ENCODE measurements at regions not wholly inside any gene's neighbourhood (a gene's known extent, or its start where the extent isn't known, plus 50 kb on each side); places are given as distances from the start of the nearest gene placed in this dataset.
A peak's percentile ranks its signal among the peaks of the same experiment; 100 is the strongest.

DNA sequence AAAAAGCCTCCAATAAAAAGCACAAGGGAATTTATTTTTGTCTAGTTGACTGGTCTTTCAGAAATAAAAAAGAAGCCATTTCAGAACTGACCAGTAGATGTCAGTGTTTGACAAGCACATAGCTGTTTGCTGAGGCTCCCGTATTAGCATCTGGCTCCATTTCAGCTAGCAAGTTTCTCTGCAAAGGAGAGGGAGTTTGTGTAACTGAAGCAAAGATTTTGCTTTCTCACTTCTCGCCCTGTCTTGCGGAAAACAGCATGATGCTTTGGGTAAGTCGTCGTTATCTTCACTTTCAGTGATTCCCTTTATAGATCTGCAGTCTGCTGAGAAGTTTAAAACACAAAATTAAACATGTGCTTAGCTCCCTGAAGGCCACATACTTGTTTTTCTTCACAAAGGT, 85.5 kb downstream of the CT47B1 start:
- DNase-seq (no peak), ATAC-seq (ENCODE audit: low FRiP score) (peak; percentile 86)
- Histone ChIP-seq H3K36me3 (ENCODE audit: control insufficient read depth in 1 of 2, insufficient read depth in 2 of 2, low read length in 1 of 2) (no peaks in the 10 kb centered on the region), H3K4me3 (ENCODE audit: low read length in 2 of 2) (no peak overlapping the region), H3K27ac (ENCODE audit: low read depth in 1 of 2, low read length in 2 of 2) (no peak overlapping the region), H3K9me3 (ENCODE audit: control insufficient read depth, low read length) (no peaks in the 10 kb centered on the region), H3K4me1 (ENCODE audit: control insufficient read depth in 1 of 2, insufficient read depth in 2 of 2, low read length in 2 of 2) (no peaks in the 10 kb centered on the region), H3K27me3 (ENCODE audit: control insufficient read depth in 1 of 2, insufficient read depth in 2 of 2, low read length in 1 of 2) (no peaks in the 10 kb centered on the region)
- WGBS, 2 donors = 0 to 1% methylated on average over 5 of the region's 5 CpGs
- intact Hi-C loops (cut with DNase I) = no loop called here

DNA sequence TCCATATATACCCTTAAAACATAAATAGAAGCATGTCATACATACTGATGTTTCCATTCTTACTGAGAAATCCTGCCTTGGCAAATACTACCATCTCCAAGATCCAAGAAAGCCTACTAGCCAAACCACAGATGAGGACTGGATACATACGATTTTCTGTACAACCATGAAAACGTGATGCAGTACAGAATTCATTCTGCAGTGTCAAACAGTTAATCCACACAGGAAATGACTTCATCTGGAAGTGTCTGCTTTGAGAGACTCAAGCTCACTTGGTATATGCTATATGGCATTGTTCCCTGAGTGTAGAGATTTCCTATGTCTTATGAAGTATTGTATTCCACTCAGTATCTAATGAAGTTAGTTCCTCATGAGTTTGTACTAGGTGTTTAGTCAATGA, 94.3 kb downstream of the CT47B1 start:
- ATAC-seq (ENCODE audit: low FRiP score) (no peak), DNase-seq (no peak)
- H3K27me3 ChIP-seq (ENCODE audit: control insufficient read depth in 1 of 2, insufficient read depth in 2 of 2, low read length in 1 of 2) = no peaks in the 10 kb centered on the region
- H3K9me3 ChIP-seq (ENCODE audit: control insufficient read depth, low read length) = no peaks in the 10 kb centered on the region
- intact Hi-C loops (cut with DNase I) = no loop called here
- H3K27ac ChIP-seq (ENCODE audit: low read depth in 1 of 2, low read length in 2 of 2) = no peak overlapping the region
- 15 to 19% methylated on average over 2 of the region's 2 CpGs for WGBS, 2 donors
- H3K4me3 ChIP-seq (ENCODE audit: low read length in 2 of 2) = no peak overlapping the region
- H3K4me1 ChIP-seq (ENCODE audit: control insufficient read depth in 1 of 2, insufficient read depth in 2 of 2, low read length in 2 of 2) = no peaks in the 10 kb centered on the region
- H3K36me3 ChIP-seq (ENCODE audit: control insufficient read depth in 1 of 2, insufficient read depth in 2 of 2, low read length in 1 of 2) = no peaks in the 10 kb centered on the region

DNA sequence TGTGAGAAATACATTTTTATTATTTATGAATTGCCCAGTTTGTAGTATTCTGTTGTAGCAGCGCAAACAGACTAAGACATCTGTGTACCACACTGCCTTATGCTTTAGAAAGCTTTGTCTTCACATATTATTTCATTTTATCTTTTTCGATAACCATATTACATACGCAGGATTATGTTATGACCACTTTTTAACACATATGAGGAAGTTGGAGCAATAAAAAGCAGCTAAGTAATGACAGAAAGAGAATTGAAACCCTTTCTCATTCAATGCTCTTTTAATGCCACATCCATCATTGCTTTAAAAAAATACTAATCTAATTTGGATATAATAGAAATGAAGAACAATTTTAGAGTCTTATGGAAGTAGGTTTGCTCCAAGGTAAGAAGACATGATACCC, 99.7 kb downstream of the CT47B1 start:
- H3K4me3 ChIP-seq (ENCODE audit: low read length in 2 of 2) = no peak overlapping the region
- ATAC-seq (ENCODE audit: low FRiP score) (no peak), DNase-seq (no peak)
- H3K9me3 ChIP-seq (ENCODE audit: control insufficient read depth, low read length) = no peaks in the 10 kb centered on the region
- H3K36me3 ChIP-seq (ENCODE audit: control insufficient read depth in 1 of 2, insufficient read depth in 2 of 2, low read length in 1 of 2) = no peaks in the 10 kb centered on the region
- intact Hi-C loops (cut with DNase I) = no loop called here
- no peaks in the 10 kb centered on the region for H3K4me1 ChIP-seq (ENCODE audit: control insufficient read depth in 1 of 2, insufficient read depth in 2 of 2, low read length in 2 of 2)
- H3K27me3 ChIP-seq (ENCODE audit: control insufficient read depth in 1 of 2, insufficient read depth in 2 of 2, low read length in 1 of 2) = no peaks in the 10 kb centered on the region
- H3K27ac ChIP-seq (ENCODE audit: low read depth in 1 of 2, low read length in 2 of 2) = no peak overlapping the region
- WGBS, 2 donors = 78 to 95% methylated on average over 3 of the region's 3 CpGs

DNA sequence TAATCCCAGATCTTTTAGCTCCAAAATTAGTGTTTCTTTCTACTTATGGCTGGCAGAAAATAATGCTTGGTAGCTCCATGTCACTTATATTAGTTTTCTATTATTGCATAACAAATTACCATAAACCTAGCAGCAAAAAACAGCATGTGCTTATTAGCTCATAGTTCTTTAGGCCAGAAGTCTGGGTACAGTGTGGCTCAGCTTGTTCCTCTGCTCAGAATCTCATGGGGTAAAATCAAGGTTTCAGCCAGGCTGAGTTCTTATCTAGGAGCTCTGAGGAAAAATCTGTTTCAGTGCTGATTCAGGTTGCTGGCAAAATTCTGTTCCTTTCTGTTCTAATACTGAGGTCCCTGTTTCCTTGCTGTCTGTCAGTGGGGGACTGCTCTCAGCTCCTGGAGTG, 101.1 kb downstream of the CT47B1 start:
- no peak overlapping the region for H3K27ac ChIP-seq (ENCODE audit: low read depth in 1 of 2, low read length in 2 of 2)
- no peak overlapping the region for H3K4me3 ChIP-seq (ENCODE audit: low read length in 2 of 2)
- no peaks in the 10 kb centered on the region for H3K36me3 ChIP-seq (ENCODE audit: control insufficient read depth in 1 of 2, insufficient read depth in 2 of 2, low read length in 1 of 2)
- intact Hi-C loops (cut with DNase I) = loop anchor here in 1 of 2 donors (5.0 kb wide), 1 partner anchor 267 kb away; no protein-coding TSS in a partner anchor
- DNase-seq (no peak), ATAC-seq (ENCODE audit: low FRiP score) (peak; percentile 57)
- H3K4me1 ChIP-seq (ENCODE audit: control insufficient read depth in 1 of 2, insufficient read depth in 2 of 2, low read length in 2 of 2) = no peaks in the 10 kb centered on the region
- H3K9me3 ChIP-seq (ENCODE audit: control insufficient read depth, low read length) = no peaks in the 10 kb centered on the region
- no peaks in the 10 kb centered on the region for H3K27me3 ChIP-seq (ENCODE audit: control insufficient read depth in 1 of 2, insufficient read depth in 2 of 2, low read length in 1 of 2)

DNA sequence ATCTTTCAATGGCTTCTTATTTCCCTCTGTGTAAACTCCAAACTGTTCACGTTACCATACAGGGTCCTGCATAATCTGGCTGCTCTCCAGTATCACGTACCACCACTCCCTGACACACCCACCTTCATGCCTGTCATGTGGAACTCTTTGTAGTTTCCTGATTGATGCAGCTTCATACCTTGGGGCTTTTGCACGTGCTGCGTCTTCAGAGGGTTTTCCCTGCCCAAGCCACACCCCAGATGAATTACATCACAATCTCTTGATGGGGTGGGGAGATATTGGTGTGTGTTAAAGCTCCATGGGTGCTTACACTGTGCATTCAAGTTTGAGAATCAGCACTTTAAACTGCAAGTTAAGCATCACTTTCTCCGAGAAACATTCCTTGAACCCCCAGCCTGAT, 101.9 kb downstream of the CT47B1 start:
- no peaks in the 10 kb centered on the region for H3K4me1 ChIP-seq (ENCODE audit: control insufficient read depth in 1 of 2, insufficient read depth in 2 of 2, low read length in 2 of 2)
- H3K9me3 ChIP-seq (ENCODE audit: control insufficient read depth, low read length) = no peaks in the 10 kb centered on the region
- DNase-seq (no peak), ATAC-seq (ENCODE audit: low FRiP score) (no peak)
- no peaks in the 10 kb centered on the region for H3K27me3 ChIP-seq (ENCODE audit: control insufficient read depth in 1 of 2, insufficient read depth in 2 of 2, low read length in 1 of 2)
- 43 to 60% methylated on average over 5 of the region's 5 CpGs for WGBS, 2 donors
- no peaks in the 10 kb centered on the region for H3K36me3 ChIP-seq (ENCODE audit: control insufficient read depth in 1 of 2, insufficient read depth in 2 of 2, low read length in 1 of 2)
- no peak overlapping the region for H3K4me3 ChIP-seq (ENCODE audit: low read length in 2 of 2)
- intact Hi-C loops (cut with DNase I) = loop anchor here in 1 of 2 donors (5.0 kb wide), 1 partner anchor 266 kb away; no protein-coding TSS in a partner anchor
- no peak overlapping the region for H3K27ac ChIP-seq (ENCODE audit: low read depth in 1 of 2, low read length in 2 of 2)

DNA sequence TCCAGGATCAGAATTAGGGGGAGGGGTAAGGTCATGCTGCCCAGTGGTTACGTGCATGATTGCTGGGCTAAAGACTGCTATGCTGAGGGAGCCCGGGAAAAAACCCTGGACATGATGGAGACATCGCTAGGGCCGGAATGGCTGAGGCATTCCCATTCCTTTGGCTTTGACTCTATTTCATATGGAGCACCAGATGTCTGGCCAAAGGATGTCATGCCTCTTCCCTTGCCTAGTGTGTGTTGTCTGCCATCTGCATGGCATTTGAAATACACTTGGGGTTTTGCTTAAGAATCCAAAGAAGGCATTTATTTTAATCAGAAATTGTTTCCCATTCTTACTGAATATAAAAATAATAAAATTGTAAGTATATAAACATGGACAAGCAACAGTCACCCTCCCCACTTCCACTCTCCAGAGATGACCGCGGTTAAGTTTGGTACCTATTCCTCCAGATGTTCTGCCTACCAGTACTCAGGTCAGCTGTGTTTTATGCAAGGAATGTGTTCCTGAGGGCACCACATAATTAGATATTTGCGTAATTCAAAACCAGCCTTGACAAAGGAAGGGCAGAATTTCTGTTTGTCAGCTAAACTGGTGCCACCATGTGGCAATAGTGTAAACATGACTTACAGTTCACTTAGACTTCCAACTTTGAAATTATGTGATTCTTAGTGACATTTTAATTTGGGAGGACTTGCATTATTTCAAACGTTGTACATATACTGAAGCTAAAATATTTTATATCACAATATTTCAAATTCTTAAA, 105.9 kb downstream of the CT47B1 start:
- H3K27me3 ChIP-seq (ENCODE audit: control insufficient read depth in 1 of 2, insufficient read depth in 2 of 2, low read length in 1 of 2) = no peaks in the 10 kb centered on the region
- ATAC-seq (ENCODE audit: low FRiP score) = no peak
- intact Hi-C loops (cut with DNase I) = loop anchor here in 1 of 2 donors (5.0 kb wide), 1 partner anchor 262 kb away; no protein-coding TSS in a partner anchor
- no peak for DNase-seq
- 45 to 49% methylated on average over 8 of the region's 8 CpGs for WGBS, 2 donors
- H3K9me3 ChIP-seq (ENCODE audit: control insufficient read depth, low read length) = no peaks in the 10 kb centered on the region
- no peaks in the 10 kb centered on the region for H3K4me1 ChIP-seq (ENCODE audit: control insufficient read depth in 1 of 2, insufficient read depth in 2 of 2, low read length in 2 of 2)
- no peaks in the 10 kb centered on the region for H3K36me3 ChIP-seq (ENCODE audit: control insufficient read depth in 1 of 2, insufficient read depth in 2 of 2, low read length in 1 of 2)
- H3K27ac ChIP-seq (ENCODE audit: low read depth in 1 of 2, low read length in 2 of 2) = no peak overlapping the region
- no peak overlapping the region for H3K4me3 ChIP-seq (ENCODE audit: low read length in 2 of 2)

DNA sequence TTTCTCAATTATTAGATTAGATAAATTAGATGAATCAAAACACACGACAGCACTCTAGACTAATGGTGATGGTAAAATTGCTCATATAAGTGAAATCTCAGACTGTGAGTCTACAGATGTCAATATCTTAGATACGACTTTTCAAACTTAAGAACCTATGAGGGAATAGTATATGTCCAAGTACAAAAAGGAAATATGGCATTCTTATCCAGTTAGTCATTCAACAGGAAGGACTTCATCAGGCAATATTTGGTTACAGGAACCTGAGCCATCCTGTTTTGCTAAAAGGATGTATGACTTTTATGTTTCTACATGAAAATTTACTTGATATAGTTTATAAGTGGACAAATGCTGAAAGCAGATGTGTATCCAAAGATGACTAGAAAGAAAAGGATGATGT, 107.0 kb downstream of the CT47B1 start:
- no peaks in the 10 kb centered on the region for H3K36me3 ChIP-seq (ENCODE audit: control insufficient read depth in 1 of 2, insufficient read depth in 2 of 2, low read length in 1 of 2)
- H3K9me3 ChIP-seq (ENCODE audit: control insufficient read depth, low read length) = no peaks in the 10 kb centered on the region
- H3K4me1 ChIP-seq (ENCODE audit: control insufficient read depth in 1 of 2, insufficient read depth in 2 of 2, low read length in 2 of 2) = no peaks in the 10 kb centered on the region
- no peaks in the 10 kb centered on the region for H3K27me3 ChIP-seq (ENCODE audit: control insufficient read depth in 1 of 2, insufficient read depth in 2 of 2, low read length in 1 of 2)
- no peak overlapping the region for H3K4me3 ChIP-seq (ENCODE audit: low read length in 2 of 2)
- WGBS, 2 donors = 63 to 69% methylated on average over 2 of the region's 2 CpGs
- ATAC-seq (ENCODE audit: low FRiP score) (no peak), DNase-seq (no peak)
- intact Hi-C loops (cut with DNase I) = no loop called here
- no peak overlapping the region for H3K27ac ChIP-seq (ENCODE audit: low read depth in 1 of 2, low read length in 2 of 2)

DNA sequence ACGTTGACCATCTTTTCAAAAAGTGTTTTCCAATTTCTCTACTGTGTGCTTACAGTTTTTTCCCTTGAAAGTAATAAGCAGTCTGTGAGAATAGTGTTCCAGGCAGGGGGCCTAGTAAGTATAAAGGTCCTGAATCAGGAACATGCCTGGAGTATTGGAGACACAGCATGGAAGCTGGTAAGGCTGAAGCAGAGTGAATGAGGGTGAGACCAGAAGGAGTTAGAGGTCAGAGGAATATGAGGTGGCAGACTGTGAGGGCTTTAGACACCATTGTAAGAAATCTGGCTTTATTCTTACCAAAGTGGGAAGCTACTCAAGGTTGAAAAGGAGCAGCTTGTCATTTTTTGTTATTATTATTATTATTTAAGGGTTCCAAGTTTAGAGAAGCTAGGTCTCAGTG, 107.4 kb downstream of the CT47B1 start:
- Histone ChIP-seq H3K36me3 (ENCODE audit: control insufficient read depth in 1 of 2, insufficient read depth in 2 of 2, low read length in 1 of 2) (no peaks in the 10 kb centered on the region), H3K4me1 (ENCODE audit: control insufficient read depth in 1 of 2, insufficient read depth in 2 of 2, low read length in 2 of 2) (no peaks in the 10 kb centered on the region), H3K9me3 (ENCODE audit: control insufficient read depth, low read length) (no peaks in the 10 kb centered on the region), H3K4me3 (ENCODE audit: low read length in 2 of 2) (no peak overlapping the region), H3K27me3 (ENCODE audit: control insufficient read depth in 1 of 2, insufficient read depth in 2 of 2, low read length in 1 of 2) (no peaks in the 10 kb centered on the region), H3K27ac (ENCODE audit: low read depth in 1 of 2, low read length in 2 of 2) (no peak overlapping the region)
- WGBS, 2 donors = 67 to 88% methylated on average over 1 of the region's 1 CpG
- intact Hi-C loops (cut with DNase I) = no loop called here
- ATAC-seq (ENCODE audit: low FRiP score) (no peak), DNase-seq (no peak)

DNA sequence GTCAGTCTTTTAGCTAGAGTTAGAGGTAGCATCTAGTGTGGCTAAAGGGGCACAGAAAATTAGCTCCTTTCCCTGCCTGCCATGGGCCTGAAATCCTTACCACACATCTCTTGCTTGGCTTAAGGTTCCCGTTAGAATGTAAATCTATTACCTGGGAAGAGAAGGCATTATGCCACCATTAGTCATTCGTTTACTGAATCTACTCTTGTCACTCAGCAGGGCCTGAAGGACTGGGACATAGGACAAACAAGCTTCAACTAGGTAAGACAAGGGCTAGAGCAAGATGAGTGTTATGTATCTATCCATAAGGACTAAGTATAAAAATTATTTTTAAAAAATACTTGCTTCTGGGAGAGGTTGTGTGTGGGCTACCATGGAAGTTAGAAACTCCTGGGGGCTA, 112.4 kb downstream of the CT47B1 start:
- Histone ChIP-seq H3K4me1 (ENCODE audit: control insufficient read depth in 1 of 2, insufficient read depth in 2 of 2, low read length in 2 of 2) (no peaks in the 10 kb centered on the region), H3K27me3 (ENCODE audit: control insufficient read depth in 1 of 2, insufficient read depth in 2 of 2, low read length in 1 of 2) (no peaks in the 10 kb centered on the region), H3K27ac (ENCODE audit: low read depth in 1 of 2, low read length in 2 of 2) (no peak overlapping the region), H3K36me3 (ENCODE audit: control insufficient read depth in 1 of 2, insufficient read depth in 2 of 2, low read length in 1 of 2) (no peaks in the 10 kb centered on the region), H3K9me3 (ENCODE audit: control insufficient read depth, low read length) (no peaks in the 10 kb centered on the region), H3K4me3 (ENCODE audit: low read length in 2 of 2) (no peak overlapping the region)
- ATAC-seq (ENCODE audit: low FRiP score) = no peak
- DNase-seq = no peak
- intact Hi-C loops (cut with DNase I) = no loop called here
- 68 to 83% methylated on average over 2 of the region's 2 CpGs for WGBS, 2 donors
